NCI-H446 (cell line): ENCODE measurements at regions not wholly inside any gene's neighbourhood (a gene's known extent, or its start where the extent isn't known, plus 50 kb on each side); places are given as distances from the start of the nearest gene placed in this dataset.
"Not testable (repeated sequence)": the region's sequence is repeated elsewhere in the genome, so short reads cannot be mapped to it uniquely, and the experiment has no call there.

Experiments used
- DNase-seq, 2 experiments: peaks; one replicate each; lab custom pipeline; 2025; lab: John Stamatoyannopoulos, UW

DNA sequence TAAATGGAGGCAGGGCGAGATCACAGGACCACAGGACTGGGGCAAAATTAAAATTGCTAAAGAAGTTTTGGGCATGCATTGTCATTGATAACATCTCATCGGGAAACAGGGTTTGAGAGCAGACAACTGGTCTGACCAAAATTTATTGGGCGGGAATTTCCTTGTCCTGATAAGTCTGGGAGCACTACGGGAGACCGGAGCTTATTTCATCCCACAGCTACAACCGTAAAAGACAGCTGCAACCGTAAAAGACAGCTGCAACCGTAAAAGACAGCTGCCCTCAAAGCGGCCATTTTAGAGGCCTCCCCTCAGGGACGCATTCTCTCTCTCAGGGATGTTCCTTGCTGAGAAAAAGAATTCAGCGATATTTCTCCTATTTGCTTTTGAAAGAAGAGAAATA is 170.4 kb upstream of the NPAP1 start:
- DNase-seq: not testable (repeated sequence)

DNA sequence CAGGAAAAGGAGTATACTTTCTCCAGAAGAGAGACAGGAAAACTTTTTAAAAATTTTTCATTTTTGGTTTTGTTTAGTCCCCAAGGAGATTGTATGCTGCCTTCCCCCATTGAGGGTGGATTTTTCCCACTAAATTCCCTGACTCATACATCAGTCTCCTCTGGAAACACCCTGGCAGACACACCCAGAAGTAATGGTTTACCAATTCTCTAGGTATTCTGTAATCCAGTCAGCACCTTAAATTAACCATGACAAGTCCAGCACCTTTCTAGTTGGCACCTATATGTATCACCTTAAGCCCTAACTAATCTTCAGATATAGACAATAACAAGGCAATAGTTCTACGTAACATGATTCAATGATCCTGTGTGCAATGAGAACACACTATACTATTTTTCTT is 165.9 kb upstream of the NPAP1 start:
- not testable (repeated sequence) for DNase-seq

DNA sequence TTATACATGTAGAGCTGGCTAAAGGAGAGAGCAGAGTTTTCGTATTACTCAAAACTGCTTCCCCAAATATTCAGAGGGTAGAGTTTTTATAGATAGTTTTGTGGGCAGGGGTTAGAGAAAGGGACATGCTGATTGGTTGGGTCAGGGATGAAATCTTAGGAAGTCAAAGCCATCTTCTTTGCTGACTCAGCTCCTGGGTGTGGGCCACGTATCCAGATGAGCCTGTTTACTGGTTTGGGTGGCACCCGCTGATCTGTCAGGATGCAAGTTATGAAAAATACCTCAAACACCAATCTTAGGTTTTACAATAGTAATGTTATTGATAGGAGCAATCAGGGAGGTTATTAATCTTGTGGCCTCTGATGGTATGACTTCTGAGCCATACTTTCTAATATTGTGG is 164.0 kb upstream of the NPAP1 start:
- DNase-seq: not testable (repeated sequence)

DNA sequence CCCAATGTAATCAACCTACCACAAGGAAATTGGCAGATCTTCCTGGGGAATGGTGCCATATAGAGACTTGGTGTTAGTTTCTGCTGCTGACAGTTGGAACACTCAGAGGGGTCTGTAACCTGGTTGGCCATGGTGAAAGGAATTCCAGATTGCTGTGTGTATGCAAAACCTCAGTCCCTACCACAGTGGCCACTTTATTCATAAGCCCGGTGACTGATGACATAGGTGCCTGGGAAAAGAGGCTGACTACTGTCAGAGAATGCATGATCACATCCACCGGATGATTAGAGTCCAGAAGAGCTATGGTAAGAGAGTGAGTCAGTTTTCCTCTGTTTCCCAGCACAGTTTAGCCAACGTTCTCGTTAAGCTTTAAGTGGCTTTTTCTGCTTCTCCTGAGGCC is 156.8 kb upstream of the NPAP1 start:
- not testable (repeated sequence) for DNase-seq

DNA sequence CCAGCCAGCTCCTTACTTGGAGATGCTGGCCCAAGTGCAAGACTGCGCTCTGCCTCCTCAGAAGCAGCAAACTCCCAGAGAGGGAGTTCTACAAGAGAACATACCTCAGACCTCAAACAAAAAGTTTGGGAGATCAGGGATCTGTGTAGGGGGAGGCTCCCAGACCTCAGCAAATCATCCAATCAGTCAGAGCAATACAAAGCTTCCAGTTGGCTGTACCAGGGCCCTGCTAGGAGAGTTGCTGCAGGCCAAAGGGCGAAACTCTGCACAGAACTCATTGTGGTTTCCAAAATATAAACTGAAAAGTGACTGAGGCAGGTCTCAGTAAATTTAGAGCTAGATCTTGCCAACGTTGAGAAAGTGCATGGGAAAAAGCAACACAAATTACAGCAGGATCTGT is 144.3 kb upstream of the NPAP1 start:
- not testable (repeated sequence) for DNase-seq

DNA sequence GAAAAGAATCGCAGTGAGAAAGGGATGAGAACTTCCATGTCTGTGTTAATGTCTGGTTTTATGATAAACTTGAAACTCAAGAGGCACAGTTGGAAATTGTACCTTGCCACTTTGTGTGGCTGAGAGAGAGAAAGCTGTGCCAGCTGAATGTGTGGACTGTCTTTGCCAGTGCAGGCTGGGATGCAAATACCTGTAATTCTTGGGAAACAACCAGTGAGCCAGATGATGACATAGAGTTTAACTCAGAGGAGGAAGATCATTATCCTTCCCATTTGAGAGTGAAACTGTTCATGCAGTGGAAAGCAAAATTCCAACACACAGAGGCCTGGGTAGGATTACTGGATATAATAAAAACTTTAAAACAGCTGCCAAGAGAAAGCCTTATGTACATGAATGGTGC is 141.5 kb upstream of the NPAP1 start:
- not testable (repeated sequence) for DNase-seq

DNA sequence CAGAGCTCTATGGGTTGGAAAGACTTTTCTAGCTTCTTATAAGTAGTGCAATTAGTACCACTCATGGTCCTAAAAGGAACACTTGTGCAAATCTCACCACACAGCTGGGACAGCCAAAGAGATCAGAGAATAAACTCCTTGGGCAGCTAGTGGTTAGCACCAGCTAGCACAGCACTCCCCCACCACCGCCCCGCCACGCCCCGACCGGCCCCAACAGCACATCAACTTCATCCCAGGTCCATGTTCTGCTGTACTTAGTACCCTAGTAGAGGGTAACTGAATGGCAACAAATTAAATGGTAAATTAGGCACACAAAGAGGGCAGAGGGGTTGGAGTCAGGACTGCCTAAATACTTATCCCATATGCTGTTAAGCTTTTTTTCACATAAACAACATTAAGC is 118.3 kb upstream of the NPAP1 start:
- DNase-seq: not testable (repeated sequence)

DNA sequence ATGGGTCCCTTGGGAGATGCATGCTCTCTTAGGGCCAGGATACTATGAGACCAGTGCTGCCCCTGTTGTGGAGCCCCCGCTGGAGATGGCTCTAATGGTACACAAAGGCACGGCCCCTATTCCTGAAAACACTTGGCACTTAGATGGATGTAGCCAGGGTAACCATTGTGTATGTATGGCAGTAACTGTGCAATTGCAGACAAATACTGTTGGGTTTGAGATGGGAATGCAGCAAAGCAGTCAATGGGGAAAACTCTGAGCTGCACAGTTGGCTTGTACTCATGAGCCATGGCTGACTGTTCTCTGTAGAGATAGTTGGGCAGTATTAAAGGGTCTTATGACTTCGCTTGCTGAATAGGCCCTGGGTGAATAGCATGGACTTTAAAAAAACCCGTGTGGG is 67.9 kb upstream of the NPAP1 start:
- no peak for DNase-seq

DNA sequence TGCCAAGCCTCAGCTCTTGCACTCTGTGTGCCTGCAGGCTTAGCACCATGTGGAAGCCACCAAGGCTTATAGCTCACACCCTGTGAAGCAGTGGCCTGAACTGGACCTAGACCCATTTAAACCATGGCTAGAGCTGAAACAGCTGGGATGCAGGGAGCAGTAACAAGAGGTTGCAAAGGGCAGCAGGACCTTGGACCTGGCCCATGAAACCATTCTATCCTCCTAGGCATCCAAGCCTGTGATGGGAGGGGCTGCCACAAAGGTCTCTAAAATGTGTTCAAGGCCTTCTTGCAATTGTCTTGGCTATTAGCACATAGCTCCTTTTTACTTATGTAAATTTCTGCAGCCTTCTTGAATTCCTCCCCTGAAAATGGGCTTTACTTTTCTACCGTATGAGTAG is 57.9 kb upstream of the NPAP1 start:
- no peak for DNase-seq

DNA sequence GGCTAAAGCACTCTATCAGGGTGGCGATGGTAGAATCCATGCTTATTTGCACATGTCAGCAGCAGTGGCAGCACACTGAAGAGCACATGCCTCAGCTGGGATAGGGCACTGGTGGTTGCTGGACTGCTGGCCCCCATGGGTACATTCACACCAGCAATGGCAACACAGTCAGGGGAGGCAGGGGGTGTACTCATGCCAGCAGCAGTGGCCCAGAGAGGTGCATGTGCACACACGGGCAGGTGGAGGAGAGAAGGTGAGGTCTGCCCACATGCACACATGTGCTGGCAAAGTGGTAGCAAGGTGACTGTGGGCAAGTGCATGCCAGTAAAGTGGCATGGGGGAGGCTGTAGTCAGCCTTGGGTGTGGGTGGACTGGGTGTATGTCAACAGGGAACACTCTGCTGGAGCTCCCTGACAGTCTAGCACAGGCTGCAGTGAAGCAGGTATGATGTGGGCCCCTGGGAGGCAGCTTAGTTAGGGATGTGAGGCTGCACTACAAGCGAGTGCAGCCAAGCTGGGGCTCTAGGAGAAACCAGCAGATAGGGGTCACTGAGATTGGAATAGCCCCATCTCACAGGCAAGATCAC is 53.9 kb upstream of the NPAP1 start:
- no peak for DNase-seq
